Suppressor macrophage treated with lipopolysaccharide for 4 hours (primary cell): ENCODE measurements at regions not wholly inside any gene's neighbourhood (a gene's known extent, or its start where the extent isn't known, plus 50 kb on each side); places are given as distances from the start of the nearest gene placed in this dataset.

Experiments used
- DNase-seq: peaks from one replicate; pipeline ENCODE4 v3.0.0-alpha.2; 2020

GRCh38 chr7:46654546-46655443, 733.7 kb upstream of the IGFBP3 start:
- no peak for DNase-seq

- DNase-seq = no peak
These were observed 732.8 kb upstream of the IGFBP3 start for GRCh38 chr7:46653848-46654247.

GRCh38 chr7:46652317-46652716, 731.2 kb upstream of the IGFBP3 start:
- no peak for DNase-seq

GRCh38 chr7:46651561-46652088, 730.6 kb upstream of the IGFBP3 start:
- DNase-seq = no peak

- DNase-seq = no peak
These were observed 730.0 kb upstream of the IGFBP3 start for GRCh38 chr7:46651070-46651469.

GRCh38 chr7:46649876-46650275, 728.8 kb upstream of the IGFBP3 start:
- DNase-seq = no peak

- DNase-seq = no peak
These were observed 717.0 kb upstream of the IGFBP3 start for GRCh38 chr7:46637793-46638735.

- no peak for DNase-seq
These were observed 715.0 kb upstream of the IGFBP3 start for GRCh38 chr7:46636022-46636421.

- no peak for DNase-seq
These were observed 712.7 kb upstream of the IGFBP3 start for GRCh38 chr7:46633630-46634240.

- no peak for DNase-seq
These were observed 712.1 kb upstream of the IGFBP3 start for GRCh38 chr7:46633200-46633599.

GRCh38 chr7:46630031-46630430, 709.0 kb upstream of the IGFBP3 start:
- no peak for DNase-seq

GRCh38 chr7:46628389-46628788, 707.3 kb upstream of the IGFBP3 start:
- no peak for DNase-seq

GRCh38 chr7:46626691-46627310, 705.7 kb upstream of the IGFBP3 start:
- DNase-seq = no peak

- no peak for DNase-seq
These were observed 705.2 kb upstream of the IGFBP3 start for GRCh38 chr7:46626261-46626660.

GRCh38 chr7:46625032-46625431, 704.0 kb upstream of the IGFBP3 start:
- DNase-seq = no peak

GRCh38 chr7:46622251-46622650, 701.2 kb upstream of the IGFBP3 start:
- DNase-seq = no peak

GRCh38 chr7:46619723-46620310, 698.7 kb upstream of the IGFBP3 start:
- no peak for DNase-seq

GRCh38 chr7:46616636-46617035, 695.6 kb upstream of the IGFBP3 start:
- no peak for DNase-seq

- no peak for DNase-seq
These were observed 692.5 kb upstream of the IGFBP3 start for GRCh38 chr7:46613551-46613950.

- DNase-seq = no peak
These were observed 692.0 kb upstream of the IGFBP3 start for GRCh38 chr7:46613116-46613515.

GRCh38 chr7:46611508-46611907, 690.4 kb upstream of the IGFBP3 start:
- no peak for DNase-seq

- DNase-seq = no peak
These were observed 689.7 kb upstream of the IGFBP3 start for GRCh38 chr7:46610746-46611145.
